ENCODE measurements at regions not wholly inside any gene's neighbourhood (a gene's known extent, or its start where the extent isn't known, plus 50 kb on each side); places are given as distances from the start of the nearest gene placed in this dataset.

DNA sequence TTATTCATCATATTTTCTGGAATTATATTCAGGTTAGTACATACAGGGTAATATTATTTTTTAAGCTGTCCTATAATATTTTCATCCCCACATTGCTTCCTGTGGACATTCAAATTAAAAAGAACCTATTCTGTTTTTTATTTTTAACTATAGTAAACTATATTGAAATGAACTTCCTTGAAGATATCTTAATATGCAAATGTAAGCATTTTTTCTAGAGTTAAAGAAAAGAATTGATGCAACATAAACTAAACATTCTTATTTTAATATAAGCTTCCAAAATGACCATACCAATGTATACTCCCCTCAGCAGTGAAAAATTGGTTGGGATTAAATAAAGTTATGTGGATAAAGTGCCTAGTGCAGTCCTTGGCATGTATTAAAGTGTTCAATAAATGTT is 416.6 kb downstream of the KIF2B start:
- TF ChIP-seq, protein P1, sequence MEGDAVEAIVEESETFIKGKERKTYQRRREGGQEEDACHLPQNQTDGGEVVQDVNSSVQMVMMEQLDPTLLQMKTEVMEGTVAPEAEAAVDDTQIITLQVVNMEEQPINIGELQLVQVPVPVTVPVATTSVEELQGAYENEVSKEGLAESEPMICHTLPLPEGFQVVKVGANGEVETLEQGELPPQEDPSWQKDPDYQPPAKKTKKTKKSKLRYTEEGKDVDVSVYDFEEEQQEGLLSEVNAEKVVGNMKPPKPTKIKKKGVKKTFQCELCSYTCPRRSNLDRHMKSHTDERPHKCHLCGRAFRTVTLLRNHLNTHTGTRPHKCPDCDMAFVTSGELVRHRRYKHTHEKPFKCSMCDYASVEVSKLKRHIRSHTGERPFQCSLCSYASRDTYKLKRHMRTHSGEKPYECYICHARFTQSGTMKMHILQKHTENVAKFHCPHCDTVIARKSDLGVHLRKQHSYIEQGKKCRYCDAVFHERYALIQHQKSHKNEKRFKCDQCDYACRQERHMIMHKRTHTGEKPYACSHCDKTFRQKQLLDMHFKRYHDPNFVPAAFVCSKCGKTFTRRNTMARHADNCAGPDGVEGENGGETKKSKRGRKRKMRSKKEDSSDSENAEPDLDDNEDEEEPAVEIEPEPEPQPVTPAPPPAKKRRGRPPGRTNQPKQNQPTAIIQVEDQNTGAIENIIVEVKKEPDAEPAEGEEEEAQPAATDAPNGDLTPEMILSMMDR (IDR thresholded peaks at IDR 0.05; ENCODE audit: insufficient read depth, low read length), result no peak
- no peak for DNase-seq (ENCODE audit: low read depth)
- H3K4me3 ChIP-seq (ENCODE audit: low read depth, low read length), result no peak overlapping the region

DNA sequence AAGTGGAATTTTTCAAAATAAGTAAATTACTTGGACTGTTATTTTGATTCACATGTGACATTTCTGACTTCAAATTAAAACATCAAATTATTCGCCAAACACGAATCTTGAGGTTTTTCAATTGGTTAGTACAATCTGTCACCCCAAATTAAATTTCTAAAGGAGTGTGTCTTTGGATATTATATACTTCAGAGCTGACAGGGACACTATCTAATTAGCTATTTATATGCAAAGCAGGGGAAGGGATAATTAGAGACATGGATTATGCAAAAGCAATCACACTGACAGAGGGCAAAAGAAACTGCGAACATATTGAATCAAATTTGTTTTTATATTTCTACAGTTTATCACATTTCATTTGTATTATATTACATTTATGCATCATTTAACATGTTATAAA is 433.0 kb downstream of the KIF2B start:
- DNase-seq (ENCODE audit: low read depth), result no peak
- no peak overlapping the region for H3K4me3 ChIP-seq (ENCODE audit: low read depth, low read length)
- TF ChIP-seq, protein P1 (IDR thresholded peaks at IDR 0.05; ENCODE audit: insufficient read depth, low read length), result no peak

DNA sequence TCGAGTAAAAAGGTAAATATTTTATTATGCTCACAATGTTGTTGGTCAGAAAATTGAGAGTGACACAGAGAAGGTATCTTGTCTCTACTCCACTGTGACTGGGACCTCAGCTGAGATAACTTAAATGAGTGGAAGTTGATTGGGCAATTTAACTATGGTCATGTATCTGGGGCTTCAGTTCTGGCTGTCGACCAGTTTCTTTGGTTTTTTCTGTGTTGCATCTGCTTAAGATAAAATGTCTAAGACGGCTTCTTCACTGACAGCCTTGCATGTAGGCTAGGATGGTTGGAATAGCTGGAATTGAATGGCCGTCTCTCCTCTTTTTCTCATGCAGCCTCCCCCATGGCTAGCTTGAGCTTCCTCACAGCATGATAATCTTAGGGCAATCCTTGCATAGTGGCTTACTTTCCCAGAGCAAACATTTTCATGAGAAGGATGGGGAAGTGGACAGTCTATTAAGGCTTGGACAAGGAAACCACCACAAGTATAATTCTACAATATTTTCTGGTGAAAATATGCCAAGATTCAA is 433.7 kb downstream of the KIF2B start:
- no peak overlapping the region for H3K4me3 ChIP-seq (ENCODE audit: low read depth, low read length)
- TF ChIP-seq, protein P1 (IDR thresholded peaks at IDR 0.05; ENCODE audit: insufficient read depth, low read length), result no peak
- no peak for DNase-seq (ENCODE audit: low read depth)

DNA sequence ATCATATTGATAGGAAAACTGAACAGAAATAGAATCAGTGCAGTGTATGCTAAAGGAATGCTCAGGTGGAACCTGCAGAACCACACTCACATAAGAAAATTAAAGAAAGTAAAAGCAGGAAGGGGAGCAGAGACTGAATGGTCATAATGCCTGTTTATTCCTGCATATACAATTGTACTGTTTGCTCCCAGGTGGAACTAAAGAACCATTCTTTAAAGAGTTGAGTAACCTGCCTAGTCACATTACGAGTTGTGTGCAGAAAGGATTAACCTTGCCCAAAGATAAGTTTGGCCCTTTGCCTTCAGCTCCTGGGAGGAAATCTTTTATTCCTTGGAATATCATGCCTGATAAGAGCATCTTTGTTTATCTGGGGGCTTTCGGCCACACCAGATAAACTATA is 434.7 kb downstream of the KIF2B start:
- TF ChIP-seq, protein P1 (IDR thresholded peaks at IDR 0.05; ENCODE audit: insufficient read depth, low read length), result no peak
- DNase-seq (ENCODE audit: low read depth), result no peak
- no peak overlapping the region for H3K4me3 ChIP-seq (ENCODE audit: low read depth, low read length)

DNA sequence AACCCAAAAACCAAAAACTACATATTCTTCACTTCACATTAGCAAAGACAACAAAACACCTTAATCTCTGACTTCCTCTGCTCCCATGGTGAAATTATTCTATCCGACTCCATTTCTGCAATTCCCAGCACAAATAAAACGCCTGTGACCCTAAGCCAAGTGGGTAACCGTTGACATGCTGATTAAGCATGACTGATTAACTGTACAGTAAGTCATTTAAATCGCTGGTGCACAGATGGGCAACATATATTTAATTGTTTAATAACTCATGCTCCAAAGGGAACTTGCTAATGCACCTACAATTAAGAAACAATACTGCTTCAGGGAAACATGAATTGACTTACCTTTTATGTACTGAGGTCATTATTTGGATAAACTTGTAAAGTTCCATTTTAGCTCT is 436.7 kb downstream of the KIF2B start:
- DNase-seq (ENCODE audit: low read depth), result no peak
- TF ChIP-seq, protein P1 (IDR thresholded peaks at IDR 0.05; ENCODE audit: insufficient read depth, low read length), result no peak
- H3K4me3 ChIP-seq (ENCODE audit: low read depth, low read length), result no peak overlapping the region

DNA sequence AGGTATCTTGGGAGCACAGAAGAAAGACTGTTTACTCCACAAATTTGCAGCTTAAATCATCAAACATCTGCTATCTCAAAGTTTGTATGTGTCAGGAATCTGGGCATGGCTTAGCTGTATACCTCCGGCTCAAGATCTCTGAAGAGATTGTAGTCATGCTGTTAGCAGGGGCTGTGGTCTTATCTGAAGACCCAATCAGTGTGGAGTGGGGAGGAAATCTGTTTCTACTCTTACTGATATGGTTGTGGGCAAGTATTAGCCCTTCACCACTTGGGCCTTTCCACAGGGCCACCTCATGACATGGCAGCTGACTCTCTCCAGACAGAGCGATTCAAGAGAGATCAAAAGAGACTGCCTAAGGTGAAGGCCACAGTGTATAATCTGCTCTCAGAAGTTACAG is 438.7 kb downstream of the KIF2B start:
- no peak overlapping the region for H3K4me3 ChIP-seq (ENCODE audit: low read depth, low read length)
- TF ChIP-seq, protein P1 (IDR thresholded peaks at IDR 0.05; ENCODE audit: insufficient read depth, low read length), result no peak
- DNase-seq (ENCODE audit: low read depth), result no peak

DNA sequence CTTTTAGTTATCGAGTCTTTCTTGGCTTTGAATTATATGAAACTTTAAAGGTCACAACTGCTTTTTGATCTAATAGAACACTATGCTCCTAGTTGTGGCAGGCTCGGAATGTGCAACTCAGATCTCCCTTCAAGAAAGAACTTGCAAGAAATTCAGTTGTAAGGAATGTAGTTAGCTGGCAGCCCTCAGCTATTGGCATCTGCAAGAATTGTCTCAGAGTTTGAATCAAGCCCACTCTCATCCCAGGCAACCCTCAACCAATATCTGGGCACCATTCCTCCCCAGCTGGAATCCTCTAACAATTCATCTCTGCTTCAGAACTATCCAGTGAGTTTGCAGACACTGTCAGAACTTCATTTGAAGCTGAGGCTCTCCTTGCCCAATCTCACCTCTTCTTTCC is 447.2 kb downstream of the KIF2B start:
- no peak overlapping the region for H3K4me3 ChIP-seq (ENCODE audit: low read depth, low read length)
- DNase-seq (ENCODE audit: low read depth), result no peak
- TF ChIP-seq, protein P1 (IDR thresholded peaks at IDR 0.05; ENCODE audit: insufficient read depth, low read length), result no peak

All from fibroblast of the aortic adventitia (primary cell).